ENCODE measurements at regions not wholly inside any gene's neighbourhood (a gene's known extent, or its start where the extent isn't known, plus 50 kb on each side); places are given as distances from the start of the nearest gene placed in this dataset.
"Not testable (repeated sequence)": the region's sequence is repeated elsewhere in the genome, so short reads cannot be mapped to it uniquely, and the experiment has no call there.

DNA sequence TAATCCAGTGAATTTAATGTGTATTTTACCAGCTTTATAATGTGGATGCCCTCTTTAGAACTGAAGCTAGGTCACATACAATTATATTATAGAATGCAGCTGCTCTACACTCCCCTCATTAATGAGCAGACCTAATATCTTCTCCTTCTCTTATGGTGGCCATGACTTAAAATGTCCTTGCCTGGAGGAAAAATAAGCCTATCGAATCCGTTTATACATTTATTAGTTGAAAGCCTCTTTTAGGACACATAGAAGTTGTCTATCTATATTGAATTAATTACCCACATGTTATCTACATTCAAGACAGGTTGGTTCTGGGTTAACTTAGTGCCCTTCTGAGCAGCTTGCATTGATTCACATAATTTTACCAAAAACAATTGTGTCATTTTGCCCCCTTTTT lies 1716.8 kb downstream of the HACE1 start:
- DNase-seq (ENCODE audit: low read depth, low spot score) = no peak
- in situ Hi-C loops (cut with HindIII; ENCODE audit: low pct_unique_long_range_greater_than_20kb, low sequenced_read_pairs) = no loop called here

DNA sequence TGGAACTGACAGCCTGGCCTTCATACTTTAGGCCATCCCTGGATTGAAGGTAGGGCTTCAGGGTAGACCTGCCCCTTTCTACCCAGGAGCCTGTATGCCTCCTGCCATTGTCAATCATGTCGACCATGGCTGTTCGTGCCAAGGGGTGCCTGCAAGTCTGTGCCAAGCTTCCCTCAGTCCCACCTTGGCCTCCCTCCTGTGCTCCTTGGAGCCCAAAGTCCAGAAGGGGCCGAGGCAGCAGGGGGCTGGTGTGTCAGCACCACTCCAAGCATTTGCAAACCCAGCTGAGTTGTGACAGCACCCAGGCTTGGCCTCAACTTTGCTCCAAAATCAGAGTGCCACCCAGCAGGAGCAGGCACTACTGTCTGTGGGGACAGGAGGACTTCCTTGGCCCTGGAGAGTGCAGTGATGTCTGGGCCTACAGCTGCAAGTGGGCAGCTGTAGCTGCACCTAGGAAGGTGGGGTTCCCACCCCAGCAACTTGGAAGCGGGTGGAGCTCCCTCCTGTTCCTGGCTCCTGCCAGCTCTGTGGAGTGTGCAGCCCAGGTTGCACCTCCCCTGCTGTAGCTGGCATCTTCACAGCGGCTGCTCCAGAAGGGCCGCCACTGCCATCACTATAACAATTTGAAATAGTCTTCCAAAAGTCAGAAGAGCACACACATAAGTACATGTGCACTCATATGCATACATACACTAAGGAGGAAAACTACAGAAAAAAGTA lies 1719.3 kb downstream of the HACE1 start:
- DNase-seq (ENCODE audit: low read depth, low spot score) = no peak
- in situ Hi-C loops (cut with HindIII; ENCODE audit: low pct_unique_long_range_greater_than_20kb, low sequenced_read_pairs) = no loop called here

DNA sequence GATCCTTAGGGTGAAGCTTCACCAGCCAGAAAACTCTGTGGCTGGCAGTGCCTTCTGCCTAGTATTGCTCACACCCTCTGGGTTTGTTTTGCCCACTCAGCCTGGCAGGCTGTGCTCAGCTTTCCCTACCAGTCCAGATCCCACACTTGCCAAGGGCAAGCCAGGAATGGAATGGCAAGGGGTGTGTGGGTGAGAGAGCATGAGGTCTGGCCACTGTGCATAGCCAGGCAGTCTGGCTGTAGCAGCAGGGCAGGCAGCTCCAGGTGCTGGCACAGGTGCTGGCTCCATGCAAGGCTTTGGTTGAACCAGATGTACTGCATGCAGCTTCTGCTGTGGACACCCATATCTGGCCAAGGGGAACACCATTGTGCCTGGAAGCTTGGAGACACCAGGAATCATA lies 1720.3 kb downstream of the HACE1 start:
- in situ Hi-C loops (cut with HindIII; ENCODE audit: low pct_unique_long_range_greater_than_20kb, low sequenced_read_pairs) = no loop called here
- DNase-seq (ENCODE audit: low read depth, low spot score) = no peak

DNA sequence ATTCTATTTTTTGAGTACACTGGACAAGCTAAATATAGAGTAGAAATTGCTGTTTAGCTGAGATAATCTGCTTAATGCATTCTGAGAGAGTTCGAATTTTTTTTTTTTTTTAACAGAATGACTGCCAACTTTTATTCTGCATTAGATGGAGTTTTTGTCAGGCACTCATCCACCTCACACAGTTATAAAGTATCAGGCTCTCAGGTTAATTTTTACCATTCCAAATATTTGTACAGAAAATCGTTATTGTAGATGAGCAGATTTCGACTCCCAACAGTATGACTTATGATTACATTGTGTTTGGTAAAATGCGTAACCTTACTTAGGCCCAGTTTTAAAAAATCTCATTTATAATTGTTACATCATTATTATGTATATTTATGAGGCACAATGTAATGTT lies 1731.0 kb downstream of the GRIK2 start:
- DNase-seq (ENCODE audit: low read depth, low spot score) = no peak
- in situ Hi-C loops (cut with HindIII; ENCODE audit: low pct_unique_long_range_greater_than_20kb, low sequenced_read_pairs) = no loop called here

DNA sequence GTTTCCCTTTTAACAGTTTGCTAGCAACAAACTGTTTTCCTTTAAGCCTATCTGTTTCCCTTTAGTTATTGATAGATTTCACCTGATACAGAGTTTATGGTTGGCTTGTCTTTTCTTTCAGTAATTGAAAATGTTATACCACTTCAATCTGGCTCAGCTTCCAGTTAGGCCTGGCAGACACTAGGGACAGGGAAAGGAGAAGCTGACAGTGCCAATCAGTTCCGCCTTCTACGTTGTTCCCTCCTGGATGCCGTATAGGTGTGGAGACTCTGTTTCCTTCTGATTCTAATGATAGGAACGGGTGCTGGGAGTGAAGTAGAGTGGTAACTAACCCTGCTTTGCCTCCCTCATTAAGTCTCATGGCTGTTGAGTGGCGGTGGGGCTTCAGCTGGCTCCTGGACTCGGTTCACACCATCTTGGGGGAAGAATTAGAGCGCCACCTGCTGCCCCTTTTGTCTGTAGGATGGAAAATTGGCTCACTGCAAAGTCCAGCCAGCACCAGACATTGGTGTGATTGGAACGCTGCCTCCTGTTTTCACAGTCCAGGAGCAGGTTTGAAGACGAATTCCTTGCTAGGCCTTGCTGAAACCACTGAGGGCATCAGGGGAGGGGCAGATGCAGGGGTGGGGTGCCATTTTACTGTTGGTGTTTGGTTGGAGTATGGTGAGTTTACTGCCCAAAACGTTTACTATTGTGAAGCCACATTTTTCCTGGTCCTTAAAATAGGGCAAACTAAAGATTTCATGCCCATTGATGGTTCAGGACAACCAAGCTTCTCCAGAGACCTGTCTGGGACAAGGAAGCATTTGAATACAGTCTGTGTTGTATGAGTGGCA lies 1729.5 kb downstream of the GRIK2 start:
- DNase-seq (ENCODE audit: low read depth, low spot score) = peak; percentile 78
- in situ Hi-C loops (cut with HindIII; ENCODE audit: low pct_unique_long_range_greater_than_20kb, low sequenced_read_pairs) = no loop called here

DNA sequence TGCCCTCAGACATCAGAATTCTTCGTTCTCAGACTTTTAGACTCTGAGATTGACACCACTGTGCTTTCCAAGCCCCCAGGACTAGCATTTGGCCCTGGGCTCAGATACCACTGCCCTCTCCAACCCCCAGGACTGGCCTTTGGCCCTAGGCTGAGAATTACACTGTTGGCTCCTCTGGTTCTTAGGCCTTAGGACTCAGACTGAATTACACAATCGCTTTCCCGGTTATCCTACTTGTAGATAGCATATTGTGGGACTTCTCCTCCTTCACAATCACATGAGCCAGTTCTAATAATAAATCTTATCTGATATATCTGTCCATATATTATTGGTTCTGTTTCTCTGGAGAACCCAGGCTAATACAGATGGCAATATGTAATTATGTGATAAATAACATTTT lies 1725.5 kb downstream of the GRIK2 start:
- in situ Hi-C loops (cut with HindIII; ENCODE audit: low pct_unique_long_range_greater_than_20kb, low sequenced_read_pairs) = no loop called here

DNA sequence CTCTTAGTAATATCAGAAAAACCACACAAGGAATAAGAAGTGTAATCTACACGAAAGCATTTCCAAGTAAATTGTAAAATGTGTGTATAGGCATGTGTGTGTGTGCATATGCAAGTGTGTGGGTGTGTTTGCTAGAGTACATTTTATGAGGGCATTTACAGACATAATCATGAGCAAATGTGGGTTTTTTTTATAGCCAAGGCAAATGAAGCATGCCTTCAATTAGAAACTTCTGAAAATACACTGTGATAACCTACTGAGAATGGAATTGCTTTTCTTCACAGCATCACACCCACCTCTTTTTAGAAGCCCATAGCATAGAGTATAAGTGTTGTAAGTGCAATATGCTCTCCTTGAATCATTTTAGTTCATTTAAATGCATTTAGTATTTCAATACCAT lies 1721.1 kb downstream of the GRIK2 start:
- DNase-seq (ENCODE audit: low read depth, low spot score) = no peak
- in situ Hi-C loops (cut with HindIII; ENCODE audit: low pct_unique_long_range_greater_than_20kb, low sequenced_read_pairs) = no loop called here

More for the DNA sequence above, 1725.5 kb downstream of the GRIK2 start:
- no peak for DNase-seq (ENCODE audit: low read depth, low spot score)

DNA sequence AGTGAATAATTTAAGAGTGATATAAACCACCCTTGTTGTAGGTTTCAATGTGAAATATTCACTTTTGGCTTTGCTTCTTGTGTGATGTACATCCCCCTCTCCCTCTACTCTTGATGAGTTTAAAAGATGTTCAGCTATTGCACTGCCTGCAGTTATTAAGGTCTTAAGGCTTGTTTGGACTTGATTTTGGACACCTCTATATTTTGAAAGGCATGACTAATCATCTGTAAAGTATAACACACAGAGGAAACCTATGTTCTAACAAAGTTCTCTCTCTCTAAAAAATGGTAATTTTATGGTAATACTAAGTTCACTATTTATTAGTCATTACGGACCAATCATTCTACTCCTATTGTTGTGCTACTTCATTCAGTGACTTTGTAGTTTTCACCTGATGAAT lies 1719.9 kb downstream of the GRIK2 start:
- DNase-seq (ENCODE audit: low read depth, low spot score) = no peak
- in situ Hi-C loops (cut with HindIII; ENCODE audit: low pct_unique_long_range_greater_than_20kb, low sequenced_read_pairs) = no loop called here

DNA sequence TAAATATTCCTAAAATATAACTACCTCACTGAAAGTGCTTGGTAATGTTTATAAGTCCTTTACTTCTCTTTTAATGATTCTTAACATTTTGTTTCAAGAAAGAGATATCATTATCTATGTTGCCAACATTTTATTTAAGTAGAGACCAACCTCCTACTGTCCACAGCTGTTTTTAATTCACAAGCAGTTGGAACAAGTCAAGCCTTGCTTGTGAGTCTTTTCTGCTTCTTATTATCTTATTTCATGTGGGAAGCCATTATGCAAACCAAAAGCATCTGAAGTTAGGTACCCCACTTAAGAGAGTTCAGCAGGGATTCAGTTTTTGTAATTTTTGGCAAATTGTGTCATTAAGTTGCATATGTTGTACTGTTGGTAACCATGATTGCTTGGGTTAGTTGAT lies 1714.5 kb downstream of the GRIK2 start:
- in situ Hi-C loops (cut with HindIII; ENCODE audit: low pct_unique_long_range_greater_than_20kb, low sequenced_read_pairs) = no loop called here

DNA sequence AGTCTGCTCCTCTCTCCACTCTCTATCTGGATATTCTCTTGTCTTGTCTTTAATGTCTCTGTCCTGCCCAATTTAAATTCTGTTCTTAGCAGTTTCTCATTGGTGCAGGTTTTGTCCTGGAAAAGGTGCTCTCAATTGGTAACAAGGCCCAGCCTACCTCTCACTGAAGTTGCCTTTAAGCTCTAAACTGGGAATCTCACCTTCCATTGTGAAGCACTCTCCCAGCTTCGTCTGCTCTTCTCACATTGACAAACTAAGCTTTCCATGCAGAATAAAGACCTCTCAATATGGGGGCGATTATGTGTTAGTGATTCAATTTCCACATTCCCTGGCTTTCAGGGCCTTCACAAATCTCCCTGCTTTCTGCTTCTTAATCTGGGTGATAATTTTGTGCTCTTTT lies 1712.2 kb downstream of the GRIK2 start:
- in situ Hi-C loops (cut with HindIII; ENCODE audit: low pct_unique_long_range_greater_than_20kb, low sequenced_read_pairs) = no loop called here
- DNase-seq (ENCODE audit: low read depth, low spot score) = no peak

More for the DNA sequence above, 1714.5 kb downstream of the GRIK2 start:
- no peak for DNase-seq (ENCODE audit: low read depth, low spot score)

DNA sequence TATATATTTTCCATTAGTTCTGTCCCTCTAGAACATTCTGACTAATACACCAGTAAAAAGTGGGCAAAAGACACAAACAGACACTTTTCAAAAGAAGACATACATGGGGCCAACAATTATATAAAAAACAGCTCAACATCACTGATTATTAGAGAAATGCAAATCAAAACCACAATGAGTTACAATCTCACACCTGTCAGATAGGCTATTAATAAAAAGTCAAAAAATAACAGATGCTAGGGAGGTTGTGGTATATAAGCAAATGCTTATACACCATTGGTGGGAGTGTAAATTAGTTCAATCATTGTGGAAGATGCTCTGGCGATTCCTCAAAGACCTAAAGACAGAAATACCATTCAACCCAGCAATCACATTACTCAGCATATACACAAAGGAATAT lies 1707.8 kb downstream of the GRIK2 start:
- no peak for DNase-seq (ENCODE audit: low read depth, low spot score)
- in situ Hi-C loops (cut with HindIII; ENCODE audit: low pct_unique_long_range_greater_than_20kb, low sequenced_read_pairs) = no loop called here

DNA sequence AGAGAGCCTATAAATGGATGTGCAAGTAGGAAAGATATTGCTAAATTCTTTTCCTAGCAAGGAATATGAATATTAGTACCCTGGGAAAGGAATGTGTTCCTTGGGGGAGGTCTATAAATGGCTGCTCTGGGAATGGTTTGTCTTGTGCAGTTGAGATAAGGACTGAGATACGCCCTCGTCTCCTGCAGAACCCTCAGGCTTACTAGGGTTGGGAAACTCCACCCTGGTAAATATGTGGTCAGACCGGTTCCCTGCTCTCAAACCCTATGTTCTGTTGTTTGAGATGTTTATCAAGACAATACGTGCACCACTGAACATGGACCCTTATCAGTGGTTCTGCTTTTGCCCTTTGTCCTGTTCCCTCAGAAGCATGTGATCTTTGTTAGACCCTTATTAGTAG lies 1698.9 kb downstream of the GRIK2 start:
- in situ Hi-C loops (cut with HindIII; ENCODE audit: low pct_unique_long_range_greater_than_20kb, low sequenced_read_pairs); DNase-seq (ENCODE audit: low read depth, low spot score): not testable (repeated sequence)

DNA sequence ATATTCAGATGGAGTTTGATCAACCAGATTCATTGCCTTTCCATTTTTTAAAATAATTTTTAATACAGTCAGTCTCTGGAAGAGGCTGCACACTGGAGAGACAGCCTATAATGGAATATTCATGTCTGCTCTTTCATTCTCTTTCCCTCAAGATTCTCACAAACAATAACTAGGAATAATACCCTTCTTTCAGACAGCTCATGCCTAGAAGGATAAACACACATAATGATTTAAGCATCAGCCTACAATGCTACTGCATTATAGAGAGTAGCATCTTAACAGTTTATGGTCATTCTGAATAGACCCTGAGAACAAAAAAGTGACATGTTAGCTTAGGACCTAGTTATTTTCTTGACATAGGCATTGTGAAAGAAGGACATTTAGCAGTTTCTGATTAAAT lies 1692.3 kb downstream of the GRIK2 start:
- in situ Hi-C loops (cut with HindIII; ENCODE audit: low pct_unique_long_range_greater_than_20kb, low sequenced_read_pairs) = no loop called here
- no peak for DNase-seq (ENCODE audit: low read depth, low spot score)

DNA sequence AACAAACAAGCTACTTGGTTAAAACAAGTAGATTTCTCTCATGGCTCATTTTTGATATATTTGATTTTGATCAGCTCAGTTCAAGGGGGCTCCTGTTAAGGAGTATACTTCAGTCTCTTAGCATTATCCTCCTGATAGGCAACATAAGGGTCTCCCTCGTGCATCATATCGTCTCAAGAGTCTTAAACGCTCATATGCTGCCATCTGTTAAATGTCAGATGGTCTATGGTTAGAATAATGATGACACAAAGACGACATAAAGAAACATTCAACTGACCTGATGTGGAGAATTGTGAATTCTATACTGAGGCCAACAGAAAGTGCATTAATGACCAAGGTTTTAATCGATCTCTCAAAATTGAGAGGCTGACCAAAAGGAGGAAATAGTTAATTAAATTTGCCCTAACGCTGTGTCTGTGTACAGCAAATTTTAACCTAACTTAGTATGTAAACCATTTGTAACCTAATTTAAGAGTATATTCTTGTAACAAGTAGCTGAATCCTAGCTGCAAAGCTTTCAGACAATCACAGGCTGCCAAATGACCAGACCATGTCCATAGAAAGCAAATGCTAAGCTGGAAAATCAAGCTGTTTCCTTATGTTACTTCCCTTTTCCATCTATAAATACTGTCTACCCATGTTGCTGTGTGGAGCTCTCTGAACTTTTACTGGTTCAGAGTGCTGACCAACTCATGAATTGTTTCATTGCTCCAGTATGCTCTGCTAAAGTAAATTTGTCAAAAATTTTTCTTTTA lies 1688.5 kb downstream of the GRIK2 start:
- in situ Hi-C loops (cut with HindIII; ENCODE audit: low pct_unique_long_range_greater_than_20kb, low sequenced_read_pairs) = no loop called here

DNA sequence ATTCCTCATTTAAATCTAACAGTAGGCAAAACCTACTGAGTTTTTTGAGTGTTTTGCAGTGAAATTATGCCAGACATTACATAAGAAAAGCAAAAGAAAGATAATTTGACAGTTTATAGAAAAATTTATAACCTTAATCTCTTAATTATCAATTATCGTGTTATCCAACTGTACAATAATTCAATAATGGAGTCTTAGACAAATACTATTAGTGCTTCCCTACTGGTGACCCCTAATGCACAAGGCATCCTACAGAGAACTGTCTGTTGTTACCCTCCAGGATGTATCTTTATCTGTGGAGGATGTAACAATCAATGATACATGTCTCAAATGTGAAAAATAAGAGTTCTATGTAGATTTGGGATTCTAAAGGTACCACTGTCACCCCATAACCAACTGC lies 1687.6 kb downstream of the GRIK2 start:
- no peak for DNase-seq (ENCODE audit: low read depth, low spot score)
- in situ Hi-C loops (cut with HindIII; ENCODE audit: low pct_unique_long_range_greater_than_20kb, low sequenced_read_pairs) = no loop called here

More for the DNA sequence above, 1688.5 kb downstream of the GRIK2 start:
- DNase-seq (ENCODE audit: low read depth, low spot score) = no peak

DNA sequence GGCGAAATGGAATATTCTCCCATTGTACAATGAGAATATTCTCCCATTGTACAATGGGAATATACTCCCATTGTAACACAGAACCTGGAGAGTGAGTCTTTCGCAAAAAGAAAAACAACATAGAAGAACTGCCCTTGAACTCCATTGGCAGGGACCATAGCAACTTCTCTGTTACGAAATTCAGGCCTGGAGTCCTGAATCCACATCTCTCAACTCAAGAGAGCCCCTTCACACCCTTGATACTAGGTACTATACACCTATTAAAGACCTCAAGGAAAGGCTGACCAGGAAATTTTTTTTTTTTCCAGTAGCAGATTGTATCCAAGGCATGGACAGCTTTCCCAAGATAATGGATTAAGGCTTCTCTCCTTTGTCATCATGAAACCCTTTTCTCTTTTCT lies 1687.0 kb downstream of the GRIK2 start:
- DNase-seq (ENCODE audit: low read depth, low spot score) = no peak
- in situ Hi-C loops (cut with HindIII; ENCODE audit: low pct_unique_long_range_greater_than_20kb, low sequenced_read_pairs) = no loop called here

DNA sequence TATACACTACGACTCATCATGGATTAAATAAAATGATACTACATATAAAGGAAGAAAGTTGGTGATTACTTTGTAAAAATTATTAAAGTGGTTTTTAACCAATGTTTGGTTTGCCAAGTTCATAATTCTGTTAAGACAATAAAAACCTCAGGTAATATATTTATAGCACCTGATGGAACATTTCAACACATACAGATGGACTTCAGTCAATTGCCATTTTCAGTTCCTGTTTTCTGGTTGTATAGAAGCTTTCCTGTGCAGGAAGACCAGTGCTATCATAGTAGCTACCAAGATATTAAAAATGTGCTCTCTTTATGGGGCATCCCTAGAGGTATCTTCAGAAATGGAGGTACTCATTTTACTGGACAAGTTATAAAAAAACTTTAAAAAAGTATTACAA lies 1686.4 kb downstream of the GRIK2 start:
- DNase-seq (ENCODE audit: low read depth, low spot score) = no peak
- in situ Hi-C loops (cut with HindIII; ENCODE audit: low pct_unique_long_range_greater_than_20kb, low sequenced_read_pairs) = no loop called here

DNA sequence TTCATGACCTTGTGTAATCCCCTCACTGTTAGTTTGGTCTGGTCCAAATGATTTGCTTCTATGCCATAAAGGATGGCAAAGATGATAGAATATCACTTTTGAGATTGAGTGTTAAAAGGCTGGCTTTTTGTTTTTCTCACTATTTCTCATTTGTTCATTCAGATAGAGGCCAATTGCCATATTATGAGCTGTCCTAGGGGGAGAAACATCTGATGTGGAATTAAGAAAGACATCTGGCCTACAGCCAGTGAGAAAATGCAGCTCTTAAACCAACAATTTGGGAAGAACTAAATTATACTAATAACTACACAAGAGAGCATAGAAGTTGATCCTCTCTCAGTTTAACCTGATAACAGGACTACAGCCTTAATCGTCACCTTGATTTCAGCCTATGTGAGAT lies 1668.6 kb downstream of the GRIK2 start:
- DNase-seq (ENCODE audit: low read depth, low spot score) = no peak
- in situ Hi-C loops (cut with HindIII; ENCODE audit: low pct_unique_long_range_greater_than_20kb, low sequenced_read_pairs) = no loop called here

Measured in SK-MEL-5 (cell line).